ENCODE measurements at regions not wholly inside any gene's neighbourhood (a gene's known extent, or its start where the extent isn't known, plus 50 kb on each side); places are given as distances from the start of the nearest gene placed in this dataset.
"Not testable (repeated sequence)": the region's sequence is repeated elsewhere in the genome, so short reads cannot be mapped to it uniquely, and the experiment has no call there.

GRCh38 chrX:1779626-1780025, 164.8 kb downstream of the ASMT start:
- ATAC-seq: no peak

- no peak for ATAC-seq
Observed at GRCh38 chrX:1781766-1782165, 166.9 kb downstream of the ASMT start.

- ATAC-seq: no peak
Observed at GRCh38 chrX:1784773-1785172, 169.9 kb downstream of the ASMT start.

GRCh38 chrX:1788300-1788911, 173.5 kb downstream of the ASMT start:
- no peak for ATAC-seq

GRCh38 chrX:1792636-1793035, 177.8 kb downstream of the ASMT start:
- ATAC-seq: no peak

- no peak for ATAC-seq
Observed at GRCh38 chrX:1794586-1794985, 179.7 kb downstream of the ASMT start.

- no peak for ATAC-seq
Observed at GRCh38 chrX:1802912-1803311, 188.1 kb downstream of the ASMT start.

- ATAC-seq: no peak
Observed at GRCh38 chrX:1803741-1804140, 188.9 kb downstream of the ASMT start.

GRCh38 chrX:1807301-1807731, 192.5 kb downstream of the ASMT start:
- no peak for ATAC-seq

- no peak for ATAC-seq
Observed at GRCh38 chrX:1809581-1809980, 194.7 kb downstream of the ASMT start.

- ATAC-seq: no peak
Observed at GRCh38 chrX:1813809-1814208, 198.9 kb downstream of the ASMT start.

- no peak for ATAC-seq
Observed at GRCh38 chrX:1815456-1816175, 200.8 kb downstream of the ASMT start.

- ATAC-seq: not testable (repeated sequence)
Observed at GRCh38 chrX:1816387-1816982, 201.6 kb downstream of the ASMT start.

GRCh38 chrX:1821846-1822245, 207.0 kb downstream of the ASMT start:
- ATAC-seq: no peak

GRCh38 chrX:1824855-1825254, 210.0 kb downstream of the ASMT start:
- no peak for ATAC-seq

- ATAC-seq: no peak
Observed at GRCh38 chrX:1833656-1834360, 218.9 kb downstream of the ASMT start.

GRCh38 chrX:1835056-1835455, 220.2 kb downstream of the ASMT start:
- no peak for ATAC-seq

GRCh38 chrX:1836683-1837082, 221.8 kb downstream of the ASMT start:
- ATAC-seq: no peak

- no peak for ATAC-seq
Observed at GRCh38 chrX:1841746-1842145, 226.9 kb downstream of the ASMT start.

GRCh38 chrX:1847000-1847399, 232.1 kb downstream of the ASMT start:
- not testable (repeated sequence) for ATAC-seq

- ATAC-seq: not testable (repeated sequence)
Observed at GRCh38 chrX:1847790-1848189, 232.9 kb downstream of the ASMT start.

- no peak for ATAC-seq
Observed at GRCh38 chrX:1851527-1851926, 236.7 kb downstream of the ASMT start.

- ATAC-seq: no peak
Observed at GRCh38 chrX:1852082-1852481, 237.2 kb downstream of the ASMT start.

Data from esophagus mucosa (tissue), 1 donor.